Activated T-cell treated with anti-CD3 and anti-CD28 coated beads for 24 hours (primary cell): ENCODE measurements at regions not wholly inside any gene's neighbourhood (a gene's known extent, or its start where the extent isn't known, plus 50 kb on each side); places are given as distances from the start of the nearest gene placed in this dataset.
"Not testable (repeated sequence)": the region's sequence is repeated elsewhere in the genome, so short reads cannot be mapped to it uniquely, and the experiment has no call there.

Experiments used
- DNase-seq: peaks from one replicate; pipeline ENCODE4 v3.0.0-alpha.2; 2020; ENCODE audit warnings: low read depth

GRCh38 chr20:40933758-40934157 lies 94.9 kb upstream of the TOP1 start:
- no peak for DNase-seq

- no peak for DNase-seq
Measured at GRCh38 chr20:40938020-40938419, 90.6 kb upstream of the TOP1 start.

GRCh38 chr20:40939667-40940066 lies 89.0 kb upstream of the TOP1 start:
- no peak for DNase-seq

GRCh38 chr20:40941133-40941610 lies 87.5 kb upstream of the TOP1 start:
- DNase-seq, result no peak

GRCh38 chr20:40942006-40942405 lies 86.6 kb upstream of the TOP1 start:
- DNase-seq, result no peak

- no peak for DNase-seq
Measured at GRCh38 chr20:40942775-40943174, 85.8 kb upstream of the TOP1 start.

GRCh38 chr20:40943591-40943990 lies 85.0 kb upstream of the TOP1 start:
- DNase-seq, result no peak

- DNase-seq, result no peak
Measured at GRCh38 chr20:40945189-40945588, 83.4 kb upstream of the TOP1 start.

- DNase-seq, result no peak
Measured at GRCh38 chr20:40945754-40946450, 82.7 kb upstream of the TOP1 start.

- no peak for DNase-seq
Measured at GRCh38 chr20:40946451-40946850, 82.2 kb upstream of the TOP1 start.

- no peak for DNase-seq
Measured at GRCh38 chr20:40948465-40949267, 80.0 kb upstream of the TOP1 start.

GRCh38 chr20:40949346-40949745 lies 79.3 kb upstream of the TOP1 start:
- no peak for DNase-seq

GRCh38 chr20:40952136-40952535 lies 76.5 kb upstream of the TOP1 start:
- no peak for DNase-seq

GRCh38 chr20:40953416-40953815 lies 75.2 kb upstream of the TOP1 start:
- no peak for DNase-seq

GRCh38 chr20:40953856-40954255 lies 74.8 kb upstream of the TOP1 start:
- DNase-seq, result no peak

GRCh38 chr20:40954521-40955165 lies 74.0 kb upstream of the TOP1 start:
- DNase-seq, result no peak

- DNase-seq, result no peak
Measured at GRCh38 chr20:40955326-40955725, 73.3 kb upstream of the TOP1 start.

GRCh38 chr20:40955826-40956225 lies 72.8 kb upstream of the TOP1 start:
- DNase-seq, result not testable (repeated sequence)

GRCh38 chr20:40956542-40957264 lies 71.9 kb upstream of the TOP1 start:
- no peak for DNase-seq

GRCh38 chr20:40957265-40957760 lies 71.3 kb upstream of the TOP1 start:
- DNase-seq, result no peak

- DNase-seq, result no peak
Measured at GRCh38 chr20:40958598-40958997, 70.0 kb upstream of the TOP1 start.
